Uterus (tissue), 2 donors: ENCODE measurements at regions not wholly inside any gene's neighbourhood (a gene's known extent, or its start where the extent isn't known, plus 50 kb on each side); places are given as distances from the start of the nearest gene placed in this dataset.

Experiments used
- POLR2A ChIP-seq, 2 donors: fragments of 450-650 bp; IDR thresholded peaks; one replicate each; pipeline ENCODE4 v1.6.1; 2016; ENCODE audit warnings: antibody characterized with exemption in 2 of 2, mild to moderate bottlenecking in 1 of 2, moderate library complexity in 1 of 2
- TF ChIP-seq, protein P1 (sequence below), 4 experiments: fragments of 200-600 bp in 2 of 4; fragments of 450-650 bp in 2 of 4; sonication (generic) in 2 of 4; IDR thresholded peaks; one replicate each; pipeline ENCODE4 v1.5.1; 2016 to 2019; ENCODE audit warnings: antibody characterized with exemption in 4 of 4, mild to moderate bottlenecking in 2 of 4, moderate library complexity in 1 of 4

DNA sequence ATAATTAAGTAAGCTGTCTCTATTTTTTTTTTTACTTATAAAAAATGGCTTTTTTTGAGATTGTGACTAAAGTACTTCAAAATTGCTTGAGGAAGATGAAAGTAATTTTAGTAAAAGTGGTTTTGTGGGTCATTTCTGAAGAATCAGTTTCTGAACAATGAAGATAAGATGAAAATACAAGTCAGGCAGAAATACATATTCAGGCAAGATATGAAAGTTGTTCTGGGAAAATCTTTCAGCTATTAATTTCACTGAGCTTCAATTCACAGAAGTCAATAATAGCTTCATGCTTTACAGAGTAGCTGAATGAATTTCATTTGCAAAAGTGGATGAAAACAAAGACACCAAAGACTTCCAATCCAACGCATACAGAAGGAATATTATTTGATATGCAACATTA, 305.2 kb upstream of the ARSJ start:
- TF ChIP-seq, protein P1, sequence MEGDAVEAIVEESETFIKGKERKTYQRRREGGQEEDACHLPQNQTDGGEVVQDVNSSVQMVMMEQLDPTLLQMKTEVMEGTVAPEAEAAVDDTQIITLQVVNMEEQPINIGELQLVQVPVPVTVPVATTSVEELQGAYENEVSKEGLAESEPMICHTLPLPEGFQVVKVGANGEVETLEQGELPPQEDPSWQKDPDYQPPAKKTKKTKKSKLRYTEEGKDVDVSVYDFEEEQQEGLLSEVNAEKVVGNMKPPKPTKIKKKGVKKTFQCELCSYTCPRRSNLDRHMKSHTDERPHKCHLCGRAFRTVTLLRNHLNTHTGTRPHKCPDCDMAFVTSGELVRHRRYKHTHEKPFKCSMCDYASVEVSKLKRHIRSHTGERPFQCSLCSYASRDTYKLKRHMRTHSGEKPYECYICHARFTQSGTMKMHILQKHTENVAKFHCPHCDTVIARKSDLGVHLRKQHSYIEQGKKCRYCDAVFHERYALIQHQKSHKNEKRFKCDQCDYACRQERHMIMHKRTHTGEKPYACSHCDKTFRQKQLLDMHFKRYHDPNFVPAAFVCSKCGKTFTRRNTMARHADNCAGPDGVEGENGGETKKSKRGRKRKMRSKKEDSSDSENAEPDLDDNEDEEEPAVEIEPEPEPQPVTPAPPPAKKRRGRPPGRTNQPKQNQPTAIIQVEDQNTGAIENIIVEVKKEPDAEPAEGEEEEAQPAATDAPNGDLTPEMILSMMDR (IDR thresholded peaks at IDR 0.05) = no peak
- TF ChIP-seq POLR2A (IDR thresholded peaks at IDR 0.05) = no peak
